ENCODE measurements at regions not wholly inside any gene's neighbourhood (a gene's known extent, or its start where the extent isn't known, plus 50 kb on each side); places are given as distances from the start of the nearest gene placed in this dataset.
A peak's percentile ranks its signal among the peaks of the same experiment; 100 is the strongest.

GRCh38 chr17:69819316-69820087 lies 255.5 kb upstream of the KCNJ16 start:
- ATAC-seq (no peak), DNase-seq (no peak)
- TF ChIP-seq CTCF (IDR thresholded peaks at IDR 0.05): no peak
- H3K9me3 ChIP-seq: no peaks in the 10 kb centered on the region
- no peak overlapping the region for H3K27ac ChIP-seq
- no peak overlapping the region for H3K4me3 ChIP-seq
- H3K27me3 ChIP-seq (ENCODE audit: insufficient read depth in 3 of 3, low read length in 2 of 3): no peaks in the 10 kb centered on the region
- intact Hi-C loops (cut with DNase I): no loop called here
- no peaks in the 10 kb centered on the region for H3K4me1 ChIP-seq
- H3K36me3 ChIP-seq (ENCODE audit: insufficient read depth in 1 of 2, low read depth in 1 of 2): no peaks in the 10 kb centered on the region
- WGBS, 3 donors: 52 to 72% (median 58%) methylated on average over 5 of the region's 5 CpGs

GRCh38 chr17:69820876-69821473 lies 254.1 kb upstream of the KCNJ16 start:
- no peak overlapping the region for H3K27ac ChIP-seq
- ATAC-seq (peak in 1 of 4 donors; percentile 30), DNase-seq (no peak)
- WGBS, 3 donors: 70 to 79% (median 77%) methylated on average over 6 of the region's 6 CpGs
- TF ChIP-seq CTCF (IDR thresholded peaks at IDR 0.05): no peak
- H3K9me3 ChIP-seq: no peaks in the 10 kb centered on the region
- intact Hi-C loops (cut with DNase I): no loop called here
- no peak overlapping the region for H3K4me3 ChIP-seq
- H3K4me1 ChIP-seq: no peaks in the 10 kb centered on the region
- no peaks in the 10 kb centered on the region for H3K27me3 ChIP-seq (ENCODE audit: insufficient read depth in 3 of 3, low read length in 2 of 3)
- H3K36me3 ChIP-seq (ENCODE audit: insufficient read depth in 1 of 2, low read depth in 1 of 2): no peaks in the 10 kb centered on the region

GRCh38 chr17:69822314-69822875 lies 252.6 kb upstream of the KCNJ16 start:
- intact Hi-C loops (cut with DNase I): no loop called here
- Histone ChIP-seq H3K27ac (no peak overlapping the region), H3K4me3 (no peak overlapping the region), H3K36me3 (ENCODE audit: insufficient read depth in 1 of 2, low read depth in 1 of 2) (no peaks in the 10 kb centered on the region), H3K9me3 (peaks cover 5% of the 10 kb centered on the region), H3K4me1 (no peaks in the 10 kb centered on the region), H3K27me3 (ENCODE audit: insufficient read depth in 3 of 3, low read length in 2 of 3) (no peaks in the 10 kb centered on the region)
- 81 to 96% (median 94%) methylated on average over 8 of the region's 8 CpGs for WGBS, 3 donors
- ATAC-seq: no peak
- no peak for DNase-seq
- TF ChIP-seq CTCF (IDR thresholded peaks at IDR 0.05): no peak

- Histone ChIP-seq H3K27ac (peak overlapping the region; percentile 25), H3K4me1 (peaks cover 10% of the 10 kb centered on the region), H3K27me3 (ENCODE audit: insufficient read depth in 3 of 3, low read length in 2 of 3) (no peaks in the 10 kb centered on the region), H3K4me3 (no peak overlapping the region), H3K9me3 (peaks cover 5% of the 10 kb centered on the region), H3K36me3 (ENCODE audit: insufficient read depth in 1 of 2, low read depth in 1 of 2) (no peaks in the 10 kb centered on the region)
- WGBS, 3 donors: 17 to 19% (median 17%) methylated on average over 6 of the region's 6 CpGs
- intact Hi-C loops (cut with DNase I): no loop called here
- peak; percentile 38 to 61 for DNase-seq
- peak; percentile 82 to 94 (median 92) for ATAC-seq
- TF ChIP-seq CTCF (IDR thresholded peaks at IDR 0.05): no peak
These were observed 246.9 kb upstream of the KCNJ16 start for GRCh38 chr17:69828087-69828486.

Data from psoas muscle (tissue), 7 donors.